Fibroblast of lung (primary cell): ENCODE measurements at regions not wholly inside any gene's neighbourhood (a gene's known extent, or its start where the extent isn't known, plus 50 kb on each side); places are given as distances from the start of the nearest gene placed in this dataset.

Experiments used
- CTCF ChIP-seq, 2 donors: IDR thresholded peaks in 1 of 2; conservative IDR thresholded peaks in 1 of 2; 1 replicate in 1 of 2; 2 replicates in 1 of 2; pipeline ENCODE4 v1.5.1; 2011 to 2012; ENCODE audit warnings: low read length in 2 of 2, control low read depth in 1 of 2, inconsistent platforms in 1 of 2, low read depth in 1 of 2, mild to moderate bottlenecking in 1 of 2
- EZH2 ChIP-seq: IDR thresholded peaks from 2 replicates; pipeline ENCODE4 v1.5.1; 2012; ENCODE audit warnings: low read length, control low read depth, mild to moderate bottlenecking; ENCODE audit errors: missing control alignments

GRCh38 chr21:22280851-22281250 lies 1282.6 kb downstream of the NCAM2 start:
- TF ChIP-seq CTCF (conservative IDR thresholded peaks at IDR 0.05 in 1 of 2, IDR thresholded peaks at IDR 0.05 in 1 of 2; ENCODE audit: low read depth in 1 of 2, low read length in 2 of 2) (no peak), EZH2 (no peak)
